GM12892 (cell line): ENCODE measurements at regions not wholly inside any gene's neighbourhood (a gene's known extent, or its start where the extent isn't known, plus 50 kb on each side); places are given as distances from the start of the nearest gene placed in this dataset.

Experiments used
- POLR2A ChIP-seq: IDR thresholded peaks from 2 replicates; pipeline ENCODE4 v1.6.1; 2011; ENCODE audit warnings: low read depth, low read length, control low read depth
- POLR2AphosphoS5 ChIP-seq: IDR thresholded peaks from 2 replicates; pipeline ENCODE4 v1.6.1; 2011; ENCODE audit warnings: low read depth, low read length, control low read depth
- TAF1 ChIP-seq: IDR thresholded peaks from 2 replicates; pipeline ENCODE4 v1.6.1; 2011; ENCODE audit warnings: low read depth, mild to moderate bottlenecking, control low read depth, low read length, borderline replicate concordance

DNA sequence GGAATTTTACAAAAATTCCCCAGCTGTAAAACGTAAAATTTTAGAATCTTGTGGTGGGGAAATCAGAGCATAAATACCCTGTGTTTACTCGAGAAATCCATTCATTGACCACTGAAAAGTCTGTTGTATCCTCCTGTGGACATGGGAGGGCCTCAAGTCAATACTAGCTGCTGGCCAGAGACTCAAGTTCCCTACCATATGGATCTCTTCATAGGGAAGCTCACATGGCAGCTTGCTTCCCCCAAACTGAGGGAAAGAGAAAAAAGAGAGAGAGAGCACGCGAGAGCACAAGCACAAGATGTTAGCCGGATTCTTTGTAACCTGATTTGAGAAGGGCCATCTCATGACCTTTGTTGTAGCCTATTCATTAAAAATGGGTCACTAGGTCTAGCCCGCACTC is 591.9 kb downstream of the LRRC70 start:
- TF ChIP-seq POLR2A: no peak
- TF ChIP-seq TAF1: no peak
- TF ChIP-seq POLR2AphosphoS5: no peak
